ENCODE measurements at regions not wholly inside any gene's neighbourhood (a gene's known extent, or its start where the extent isn't known, plus 50 kb on each side); places are given as distances from the start of the nearest gene placed in this dataset.

DNA sequence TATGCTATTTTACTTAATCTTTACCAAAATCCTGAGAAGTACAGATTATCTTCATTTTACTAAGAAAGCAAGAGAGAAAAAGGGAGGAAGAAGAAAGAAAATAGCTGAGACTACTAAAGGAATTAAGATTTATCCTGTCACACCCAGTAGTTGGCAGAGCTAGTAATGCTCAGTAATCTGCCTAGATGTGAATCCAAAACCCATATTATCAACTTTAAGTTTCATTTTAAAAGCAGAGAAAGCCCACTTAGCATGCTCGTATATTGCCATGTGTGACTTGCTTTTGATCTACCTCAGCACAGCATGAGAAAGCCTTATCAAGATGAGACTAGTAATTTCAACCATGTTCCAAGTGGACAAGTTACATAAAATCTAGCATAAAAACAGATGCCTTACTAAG, 451.5 kb downstream of the TENT5A start:
- TF ChIP-seq FOXP2 (optimal IDR thresholded peaks at IDR 0.05; ENCODE audit: borderline replicate concordance, extremely low read depth, extremely low read length, insufficient read depth): no peak
- TF ChIP-seq, protein P1, sequence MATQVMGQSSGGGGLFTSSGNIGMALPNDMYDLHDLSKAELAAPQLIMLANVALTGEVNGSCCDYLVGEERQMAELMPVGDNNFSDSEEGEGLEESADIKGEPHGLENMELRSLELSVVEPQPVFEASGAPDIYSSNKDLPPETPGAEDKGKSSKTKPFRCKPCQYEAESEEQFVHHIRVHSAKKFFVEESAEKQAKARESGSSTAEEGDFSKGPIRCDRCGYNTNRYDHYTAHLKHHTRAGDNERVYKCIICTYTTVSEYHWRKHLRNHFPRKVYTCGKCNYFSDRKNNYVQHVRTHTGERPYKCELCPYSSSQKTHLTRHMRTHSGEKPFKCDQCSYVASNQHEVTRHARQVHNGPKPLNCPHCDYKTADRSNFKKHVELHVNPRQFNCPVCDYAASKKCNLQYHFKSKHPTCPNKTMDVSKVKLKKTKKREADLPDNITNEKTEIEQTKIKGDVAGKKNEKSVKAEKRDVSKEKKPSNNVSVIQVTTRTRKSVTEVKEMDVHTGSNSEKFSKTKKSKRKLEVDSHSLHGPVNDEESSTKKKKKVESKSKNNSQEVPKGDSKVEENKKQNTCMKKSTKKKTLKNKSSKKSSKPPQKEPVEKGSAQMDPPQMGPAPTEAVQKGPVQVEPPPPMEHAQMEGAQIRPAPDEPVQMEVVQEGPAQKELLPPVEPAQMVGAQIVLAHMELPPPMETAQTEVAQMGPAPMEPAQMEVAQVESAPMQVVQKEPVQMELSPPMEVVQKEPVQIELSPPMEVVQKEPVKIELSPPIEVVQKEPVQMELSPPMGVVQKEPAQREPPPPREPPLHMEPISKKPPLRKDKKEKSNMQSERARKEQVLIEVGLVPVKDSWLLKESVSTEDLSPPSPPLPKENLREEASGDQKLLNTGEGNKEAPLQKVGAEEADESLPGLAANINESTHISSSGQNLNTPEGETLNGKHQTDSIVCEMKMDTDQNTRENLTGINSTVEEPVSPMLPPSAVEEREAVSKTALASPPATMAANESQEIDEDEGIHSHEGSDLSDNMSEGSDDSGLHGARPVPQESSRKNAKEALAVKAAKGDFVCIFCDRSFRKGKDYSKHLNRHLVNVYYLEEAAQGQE (IDR thresholded peaks at IDR 0.05; ENCODE audit: insufficient read depth in 1 of 2, low read depth in 2 of 2, low read length in 2 of 2): no peak
- no peak for TF ChIP-seq TAF1 (IDR thresholded peaks at IDR 0.05; ENCODE audit: borderline replicate concordance, insufficient read depth, low read length)
- TF ChIP-seq SIN3A (IDR thresholded peaks at IDR 0.05; ENCODE audit: borderline replicate concordance, insufficient read depth, low read length): no peak
- TF ChIP-seq POLR2AphosphoS5 (IDR thresholded peaks at IDR 0.05; ENCODE audit: low read depth, low read length): no peak

DNA sequence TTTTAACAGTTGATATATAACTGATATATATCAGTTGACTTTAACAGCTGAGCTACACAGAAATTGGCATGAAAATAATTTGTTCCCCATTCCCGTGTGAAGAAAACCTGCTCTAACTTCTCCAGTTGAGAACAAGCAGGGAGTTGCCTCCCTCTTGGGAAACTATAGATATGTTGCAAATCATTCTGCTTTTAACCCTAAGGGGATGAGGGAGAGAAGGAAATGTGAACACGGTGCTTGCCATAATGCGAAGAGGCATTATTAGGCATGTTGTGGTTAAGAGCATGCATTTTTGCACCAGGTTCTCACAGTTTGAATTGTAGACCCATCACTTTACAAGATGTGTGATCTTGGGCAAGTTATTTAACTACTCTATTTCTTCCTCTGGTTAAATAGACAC, 453.7 kb downstream of the TENT5A start:
- TF ChIP-seq, protein P1 (IDR thresholded peaks at IDR 0.05; ENCODE audit: insufficient read depth in 1 of 2, low read depth in 2 of 2, low read length in 2 of 2): no peak
- no peak for TF ChIP-seq POLR2AphosphoS5 (IDR thresholded peaks at IDR 0.05; ENCODE audit: low read depth, low read length)

DNA sequence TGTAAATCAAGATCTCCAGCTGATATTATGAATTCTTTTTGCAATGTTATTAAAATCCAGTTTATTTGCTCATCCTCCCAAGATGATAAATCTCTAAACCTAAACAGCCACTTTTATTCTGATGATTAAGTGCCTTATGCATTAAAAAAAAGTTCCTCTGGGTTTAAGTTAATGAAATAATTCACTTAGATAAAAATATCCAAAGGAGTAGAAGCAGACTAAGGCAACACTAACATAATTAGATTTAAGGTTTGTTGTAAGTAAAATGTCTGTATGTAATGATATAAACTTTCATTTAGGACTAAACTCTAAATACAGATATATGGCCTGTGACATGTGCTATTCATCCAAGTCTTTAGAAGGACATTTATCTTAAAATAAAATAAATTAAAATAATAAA, 457.2 kb downstream of the TENT5A start:
- TF ChIP-seq SIN3A (IDR thresholded peaks at IDR 0.05; ENCODE audit: borderline replicate concordance, insufficient read depth, low read length) (no peak), FOXP2 (optimal IDR thresholded peaks at IDR 0.05; ENCODE audit: borderline replicate concordance, extremely low read depth, extremely low read length, insufficient read depth) (no peak), TAF1 (IDR thresholded peaks at IDR 0.05; ENCODE audit: borderline replicate concordance, insufficient read depth, low read length) (no peak), POLR2AphosphoS5 (IDR thresholded peaks at IDR 0.05; ENCODE audit: low read depth, low read length) (no peak)
- TF ChIP-seq, protein P1 (IDR thresholded peaks at IDR 0.05; ENCODE audit: insufficient read depth in 1 of 2, low read depth in 2 of 2, low read length in 2 of 2): no peak

DNA sequence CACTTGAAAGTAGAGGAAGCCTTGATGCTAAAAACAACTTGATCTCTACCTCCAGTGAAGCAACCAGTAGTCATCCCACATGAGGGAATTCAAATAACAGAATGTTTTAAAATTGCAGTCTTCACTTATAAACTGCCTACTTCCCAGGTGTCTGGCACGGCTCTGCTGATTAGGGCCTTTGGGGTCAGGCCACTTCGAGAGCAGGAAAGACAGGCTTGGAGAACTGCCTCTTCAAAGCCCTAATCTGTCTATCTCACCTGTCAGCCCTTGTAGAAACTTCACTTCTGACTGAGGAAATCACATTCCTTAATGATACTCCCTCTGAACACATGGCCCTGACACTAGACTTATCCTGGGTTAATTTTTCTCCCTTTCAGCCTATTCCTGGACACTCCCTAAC, 458.6 kb downstream of the TENT5A start:
- TF ChIP-seq, protein P1 (IDR thresholded peaks at IDR 0.05; ENCODE audit: insufficient read depth in 1 of 2, low read depth in 2 of 2, low read length in 2 of 2): no peak
- TF ChIP-seq FOXP2 (optimal IDR thresholded peaks at IDR 0.05; ENCODE audit: borderline replicate concordance, extremely low read depth, extremely low read length, insufficient read depth): no peak
- TF ChIP-seq POLR2AphosphoS5 (IDR thresholded peaks at IDR 0.05; ENCODE audit: low read depth, low read length): no peak
- no peak for TF ChIP-seq TAF1 (IDR thresholded peaks at IDR 0.05; ENCODE audit: borderline replicate concordance, insufficient read depth, low read length)
- TF ChIP-seq SIN3A (IDR thresholded peaks at IDR 0.05; ENCODE audit: borderline replicate concordance, insufficient read depth, low read length): no peak

DNA sequence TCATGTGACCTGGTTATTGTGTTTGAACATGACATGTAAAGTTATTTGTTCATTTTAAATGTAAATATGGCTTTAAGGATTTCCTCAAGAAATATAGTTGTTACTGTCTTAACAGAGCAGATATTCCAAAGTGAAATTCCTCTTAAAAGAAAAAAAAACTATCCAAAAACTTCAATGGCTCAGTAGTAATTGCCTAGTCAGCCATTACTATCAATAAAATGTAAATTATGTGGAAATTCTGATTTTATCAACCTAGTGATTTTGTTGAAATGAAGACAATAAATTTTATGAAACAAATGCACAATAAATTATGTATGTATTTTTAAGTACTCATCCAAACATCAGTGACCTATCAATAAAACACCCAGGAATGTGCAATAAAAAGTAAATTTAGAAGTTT, 463.3 kb downstream of the TENT5A start:
- TF ChIP-seq FOXP2 (optimal IDR thresholded peaks at IDR 0.05; ENCODE audit: borderline replicate concordance, extremely low read depth, extremely low read length, insufficient read depth): no peak
- no peak for TF ChIP-seq SIN3A (IDR thresholded peaks at IDR 0.05; ENCODE audit: borderline replicate concordance, insufficient read depth, low read length)
- TF ChIP-seq TAF1 (IDR thresholded peaks at IDR 0.05; ENCODE audit: borderline replicate concordance, insufficient read depth, low read length): no peak
- TF ChIP-seq, protein P1 (IDR thresholded peaks at IDR 0.05; ENCODE audit: insufficient read depth in 1 of 2, low read depth in 2 of 2, low read length in 2 of 2): no peak
- TF ChIP-seq POLR2AphosphoS5 (IDR thresholded peaks at IDR 0.05; ENCODE audit: low read depth, low read length): no peak

Data from PFSK-1 (cell line).